Skeletal muscle tissue (tissue), 3 donors: ENCODE measurements at regions not wholly inside any gene's neighbourhood (a gene's known extent, or its start where the extent isn't known, plus 50 kb on each side); places are given as distances from the start of the nearest gene placed in this dataset.
"Not testable (repeated sequence)": the region's sequence is repeated elsewhere in the genome, so short reads cannot be mapped to it uniquely, and the experiment has no call there.

Experiments
- H3K27ac ChIP-seq: one replicate; pipeline ENCODE4 v1.7.0; 2013; ENCODE audit warnings: mild to moderate bottlenecking, low read depth, low read length, inconsistent platforms
- H3K27me3 ChIP-seq, 3 donors: one replicate each; pipeline ENCODE4 v1.7.0; 2013; ENCODE audit warnings: low read length in 3 of 3; ENCODE audit not compliant: control insufficient read depth in 3 of 3, insufficient read depth in 3 of 3
- H3K36me3 ChIP-seq, 3 donors: one replicate each; pipeline ENCODE4 v1.7.0; 2013; ENCODE audit warnings: low read length in 3 of 3; ENCODE audit not compliant: control insufficient read depth in 3 of 3, insufficient read depth in 3 of 3
- H3K4me1 ChIP-seq, 3 donors: one replicate each; pipeline ENCODE4 v1.7.0; 2013; ENCODE audit warnings: low read length in 3 of 3, mild to moderate bottlenecking in 3 of 3; ENCODE audit not compliant: control insufficient read depth in 3 of 3, insufficient read depth in 3 of 3
- H3K4me3 ChIP-seq, 3 donors: one replicate each; pipeline ENCODE4 v1.7.0; 2013; ENCODE audit warnings: low read length in 3 of 3
- H3K9ac ChIP-seq, 3 donors: one replicate each; pipeline ENCODE4 v1.7.0; 2013; ENCODE audit warnings: low read length in 3 of 3, mild to moderate bottlenecking in 3 of 3, moderate library complexity in 2 of 3, low read depth in 1 of 3
- H3K9me3 ChIP-seq, 3 donors: one replicate each; pipeline ENCODE4 v1.7.0; 2013; ENCODE audit warnings: low read length in 3 of 3; ENCODE audit not compliant: control insufficient read depth in 3 of 3
- donor health status: Osteomylitis.

GRCh38 chr1:101116006-101116405 is 90.4 kb upstream of the DPH5 start:
- H3K9ac ChIP-seq, result no peak overlapping the region
- H3K27ac ChIP-seq, result no peak overlapping the region
- H3K27me3 ChIP-seq, result no peaks in the 10 kb centered on the region

DNA sequence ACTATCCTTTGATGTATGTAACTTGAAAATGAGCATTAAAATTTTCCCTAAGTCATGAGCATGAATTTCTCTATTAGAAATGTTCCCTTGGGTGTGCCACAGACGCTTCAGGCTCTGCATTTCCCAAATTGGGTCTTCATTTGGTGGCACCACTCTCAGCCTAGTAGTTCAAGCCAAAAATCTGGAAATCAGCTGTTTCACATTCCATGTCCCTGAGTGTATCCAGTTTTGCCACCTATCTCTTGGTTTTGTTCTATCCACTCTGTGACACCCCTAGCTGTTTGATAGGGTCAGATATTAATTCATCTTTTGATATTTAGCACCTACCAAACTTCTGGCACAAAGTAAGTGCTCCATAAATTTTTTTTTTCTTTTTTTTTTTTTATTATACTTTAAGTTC is 89.5 kb upstream of the DPH5 start:
- no peak overlapping the region for H3K9ac ChIP-seq
- no peak overlapping the region for H3K4me3 ChIP-seq
- H3K36me3 ChIP-seq, result no peaks in the 10 kb centered on the region
- H3K9me3 ChIP-seq, result no peaks in the 10 kb centered on the region
- no peaks in the 10 kb centered on the region for H3K27me3 ChIP-seq
- no peak overlapping the region for H3K27ac ChIP-seq
- H3K4me1 ChIP-seq, result peaks cover 0 to 6% (median 0%) of the 10 kb centered on the region in 3 donors

More at GRCh38 chr1:101116006-101116405, 90.4 kb upstream of the DPH5 start:
- Histone ChIP-seq H3K9me3 (no peaks in the 10 kb centered on the region), H3K4me3 (no peak overlapping the region), H3K36me3 (no peaks in the 10 kb centered on the region), H3K4me1 (peaks cover 0 to 6% (median 0%) of the 10 kb centered on the region in 3 donors)

GRCh38 chr1:101114128-101114527 is 88.5 kb upstream of the DPH5 start:
- not testable (repeated sequence) for H3K27me3 ChIP-seq, H3K9ac ChIP-seq, H3K27ac ChIP-seq, H3K36me3 ChIP-seq, H3K9me3 ChIP-seq, H3K4me3 ChIP-seq, H3K4me1 ChIP-seq

DNA sequence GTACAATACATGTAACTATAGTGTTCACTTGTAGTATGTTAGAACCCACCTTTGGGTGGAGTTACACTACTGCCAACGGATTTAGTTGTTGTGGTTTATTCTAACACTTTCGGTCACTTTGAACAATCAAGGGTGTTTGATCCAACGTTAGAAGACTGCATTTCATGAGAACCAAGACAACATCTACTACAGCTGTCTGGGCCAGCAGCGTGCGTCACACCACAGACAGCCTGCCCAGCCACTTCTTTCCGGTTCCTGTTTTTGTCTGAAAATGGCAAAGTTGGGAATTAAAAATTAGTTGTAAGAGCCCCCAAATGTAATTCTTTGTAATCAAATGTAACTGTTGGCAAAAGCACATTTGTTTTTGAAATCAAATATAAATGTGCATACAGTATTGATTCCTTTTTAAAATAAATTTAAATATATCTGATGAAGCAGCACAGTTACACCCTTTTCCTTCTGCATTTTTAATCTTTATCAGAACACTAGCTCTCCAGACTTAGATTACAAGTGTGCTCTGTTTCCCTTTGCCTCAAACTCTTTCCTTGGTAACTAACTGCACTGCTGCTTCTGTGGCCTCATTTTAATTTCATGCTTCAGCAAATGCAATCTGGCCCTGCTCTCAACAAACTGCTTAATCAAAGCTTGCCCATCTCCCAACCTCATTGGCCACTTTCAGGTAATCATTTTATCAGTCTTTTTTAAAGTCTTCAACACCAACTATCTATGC is 86.6 kb upstream of the DPH5 start:
- H3K9ac ChIP-seq, result no peak overlapping the region
- H3K36me3 ChIP-seq, result no peaks in the 10 kb centered on the region
- H3K27ac ChIP-seq, result peak overlapping the region; percentile 10
- peaks cover 0 to 6% (median 0%) of the 10 kb centered on the region in 3 donors for H3K4me1 ChIP-seq
- H3K27me3 ChIP-seq, result no peaks in the 10 kb centered on the region
- H3K4me3 ChIP-seq, result no peak overlapping the region
- no peaks in the 10 kb centered on the region for H3K9me3 ChIP-seq

- no peak overlapping the region for H3K9ac ChIP-seq
- no peak overlapping the region for H3K27ac ChIP-seq
- H3K4me1 ChIP-seq, result peaks cover 0 to 6% (median 0%) of the 10 kb centered on the region in 3 donors
- no peaks in the 10 kb centered on the region for H3K36me3 ChIP-seq
- H3K9me3 ChIP-seq, result no peaks in the 10 kb centered on the region
- H3K4me3 ChIP-seq, result no peak overlapping the region
- no peaks in the 10 kb centered on the region for H3K27me3 ChIP-seq
These were observed 85.9 kb upstream of the DPH5 start for GRCh38 chr1:101111461-101111860.

DNA sequence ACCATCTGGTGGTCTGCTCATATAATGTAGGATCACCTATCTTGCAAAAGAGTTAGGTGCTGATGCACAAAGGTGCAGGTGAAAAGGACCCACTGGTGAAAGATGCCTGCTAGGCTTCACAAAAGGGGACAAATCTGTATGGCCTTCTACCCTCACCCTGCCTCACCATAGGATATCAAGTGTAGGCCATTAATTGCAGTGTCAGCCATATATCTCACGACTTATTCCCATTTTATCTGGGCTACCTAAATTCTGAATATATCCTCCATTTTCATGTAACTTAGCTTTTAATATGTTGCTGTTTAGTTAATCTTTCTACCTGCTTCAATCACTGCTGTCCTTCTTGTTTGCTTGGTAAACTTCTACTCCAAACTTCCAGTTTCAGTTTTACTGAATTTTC is 84.2 kb upstream of the DPH5 start:
- Histone ChIP-seq H3K27ac (no peak overlapping the region), H3K4me3 (no peak overlapping the region), H3K27me3 (no peaks in the 10 kb centered on the region), H3K4me1 (peaks cover 0 to 6% (median 3%) of the 10 kb centered on the region in 3 donors), H3K9ac (no peak overlapping the region), H3K36me3 (no peaks in the 10 kb centered on the region), H3K9me3 (no peaks in the 10 kb centered on the region)

- H3K9ac ChIP-seq, result no peak overlapping the region
- no peak overlapping the region for H3K4me3 ChIP-seq
- H3K36me3 ChIP-seq, result no peaks in the 10 kb centered on the region
- H3K27ac ChIP-seq, result no peak overlapping the region
- H3K9me3 ChIP-seq, result no peaks in the 10 kb centered on the region
- no peaks in the 10 kb centered on the region for H3K27me3 ChIP-seq
- H3K4me1 ChIP-seq, result peaks cover 0 to 6% (median 3%) of the 10 kb centered on the region in 3 donors
These were observed 82.5 kb upstream of the DPH5 start for GRCh38 chr1:101108111-101108500.

- peaks cover 0 to 6% (median 3%) of the 10 kb centered on the region in 3 donors for H3K4me1 ChIP-seq
These were observed 82.0 kb upstream of the DPH5 start for GRCh38 chr1:101107496-101108110.

GRCh38 chr1:101105877-101106276 is 80.3 kb upstream of the DPH5 start:
- Histone ChIP-seq H3K4me3 (no peak overlapping the region), H3K9ac (peak overlapping the region in 1 of 3 donors; percentile 5), H3K27ac (no peak overlapping the region), H3K27me3 (no peaks in the 10 kb centered on the region), H3K36me3 (no peaks in the 10 kb centered on the region), H3K4me1 (peaks cover 0 to 3% (median 0%) of the 10 kb centered on the region in 3 donors), H3K9me3 (no peaks in the 10 kb centered on the region)

More at GRCh38 chr1:101107496-101108110, 82.0 kb upstream of the DPH5 start:
- no peak overlapping the region for H3K4me3 ChIP-seq
- H3K36me3 ChIP-seq, result no peaks in the 10 kb centered on the region
- no peaks in the 10 kb centered on the region for H3K9me3 ChIP-seq
- H3K27ac ChIP-seq, result no peak overlapping the region
- no peak overlapping the region for H3K9ac ChIP-seq
- H3K27me3 ChIP-seq, result no peaks in the 10 kb centered on the region

GRCh38 chr1:101102426-101103156 is 77.0 kb upstream of the DPH5 start:
- H3K9ac ChIP-seq, result no peak overlapping the region
- H3K36me3 ChIP-seq, result no peaks in the 10 kb centered on the region
- no peaks in the 10 kb centered on the region for H3K9me3 ChIP-seq
- H3K4me3 ChIP-seq, result no peak overlapping the region
- peaks cover 0 to 3% (median 0%) of the 10 kb centered on the region in 3 donors for H3K4me1 ChIP-seq
- H3K27ac ChIP-seq, result no peak overlapping the region
- H3K27me3 ChIP-seq, result no peaks in the 10 kb centered on the region
